GM21360 (cell line): ENCODE measurements at regions not wholly inside any gene's neighbourhood (a gene's known extent, or its start where the extent isn't known, plus 50 kb on each side); places are given as distances from the start of the nearest gene placed in this dataset.

Experiments
- ATAC-seq: cut with Tn5 transposase; IDR thresholded peaks from one replicate; pipeline ENCODE4 v1.9.1; 2021; ENCODE audit warnings: mild to moderate bottlenecking, moderate library complexity; ENCODE audit not compliant: unreplicated experiment

GRCh38 chr5:74082512-74083055, 456.6 kb downstream of the ARHGEF28 start:
- no peak for ATAC-seq

- no peak for ATAC-seq
Observed at GRCh38 chr5:74081126-74081525, 455.1 kb downstream of the ARHGEF28 start.

DNA sequence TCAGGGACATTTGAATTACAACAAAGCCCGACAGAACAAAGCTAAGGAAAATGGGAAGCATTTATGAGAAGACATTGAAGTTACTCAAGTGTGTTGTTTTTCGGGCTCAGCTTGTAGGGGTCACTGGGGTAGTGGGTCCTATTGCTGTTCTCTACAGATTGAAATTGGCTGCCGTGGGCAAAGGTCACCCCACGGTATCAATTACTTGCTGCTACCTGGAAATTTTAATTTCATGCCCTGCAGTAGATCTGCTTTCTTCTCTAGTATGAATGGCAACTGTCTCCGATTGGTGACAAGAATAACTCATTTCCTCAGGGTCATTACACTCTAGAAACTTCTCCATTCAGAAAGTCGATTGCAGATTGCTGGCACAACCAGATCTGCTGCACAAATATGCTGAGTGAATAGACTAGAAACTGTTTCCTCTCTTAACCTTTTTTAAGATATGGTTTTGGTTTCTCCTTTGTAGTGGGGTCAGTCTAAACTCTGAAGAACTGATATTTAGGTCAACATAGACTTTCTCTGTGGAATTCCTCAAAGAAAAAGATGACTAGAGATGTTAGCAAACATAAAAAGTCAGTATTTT, 454.1 kb downstream of the ARHGEF28 start:
- no peak for ATAC-seq

DNA sequence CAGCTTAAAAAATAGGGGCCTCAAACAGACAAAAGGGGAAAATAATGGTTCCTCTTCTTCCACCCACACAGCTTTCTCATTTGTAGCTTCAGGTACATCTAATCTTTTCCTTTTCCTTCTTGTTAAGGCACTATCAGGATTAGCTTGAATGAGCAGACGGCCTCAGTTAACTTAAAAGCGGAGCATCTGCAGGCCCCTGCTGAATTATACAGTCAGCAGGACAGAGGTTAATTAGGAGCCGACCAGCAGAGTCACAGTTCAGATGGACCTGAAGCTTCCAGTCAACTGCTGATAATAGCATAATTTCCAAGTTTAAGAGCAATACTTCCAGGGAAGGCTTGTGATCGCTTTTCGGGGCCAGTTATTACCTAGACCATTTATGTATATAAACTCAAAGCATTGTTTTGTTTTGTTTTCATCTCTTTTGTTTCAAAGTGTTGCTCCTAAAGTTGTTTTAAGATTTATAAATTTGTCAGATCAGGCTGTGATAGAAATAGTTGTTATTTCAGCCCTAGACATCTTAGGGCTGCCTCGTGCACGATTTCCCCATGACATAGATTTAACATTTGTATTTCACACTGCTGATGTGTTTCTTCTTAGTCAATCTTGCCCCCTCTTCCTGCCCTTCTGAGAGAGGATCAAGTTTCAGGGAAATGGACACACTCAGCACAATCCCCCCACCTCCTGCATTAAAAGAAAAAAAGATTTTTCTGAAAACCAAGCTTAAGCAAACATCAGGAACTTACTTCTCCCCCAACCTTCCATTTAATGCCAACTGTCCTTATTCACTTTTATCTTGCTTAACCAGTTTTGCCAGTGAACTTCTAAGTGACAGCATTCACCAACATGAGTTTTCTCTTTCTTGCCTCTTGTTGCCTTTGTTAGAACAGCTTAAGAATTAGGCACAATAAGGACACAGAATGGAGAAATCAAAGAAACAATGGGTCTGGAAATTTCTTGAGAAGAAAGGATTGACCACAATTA, 449.8 kb downstream of the ARHGEF28 start:
- no peak for ATAC-seq

- ATAC-seq: no peak
Observed at GRCh38 chr5:74074111-74074510, 448.1 kb downstream of the ARHGEF28 start.

GRCh38 chr5:74073257-74073656, 447.3 kb downstream of the ARHGEF28 start:
- no peak for ATAC-seq

DNA sequence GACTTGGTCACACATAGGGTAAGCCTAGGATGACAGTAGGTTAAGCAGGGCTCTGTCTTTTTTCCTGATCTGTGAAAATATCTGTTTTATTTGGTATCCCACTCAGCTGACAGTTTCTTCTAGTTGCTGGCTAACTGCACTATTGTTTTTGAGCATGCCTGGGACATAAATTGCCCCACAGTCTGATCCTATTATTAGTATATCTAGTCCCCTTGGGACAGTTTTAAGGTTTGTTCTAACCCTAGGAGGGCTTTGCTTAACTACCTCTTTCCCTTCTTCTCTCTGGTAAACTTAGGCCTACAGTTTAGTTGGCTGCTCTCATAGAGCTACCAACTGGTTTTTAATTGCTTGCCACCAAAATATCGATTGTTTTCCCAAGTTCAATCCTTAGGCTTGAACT, 446.6 kb downstream of the ARHGEF28 start:
- no peak for ATAC-seq

GRCh38 chr5:74070766-74071165, 444.8 kb downstream of the ARHGEF28 start:
- ATAC-seq: no peak

- ATAC-seq: no peak
Observed at GRCh38 chr5:74069741-74070140, 443.7 kb downstream of the ARHGEF28 start.

DNA sequence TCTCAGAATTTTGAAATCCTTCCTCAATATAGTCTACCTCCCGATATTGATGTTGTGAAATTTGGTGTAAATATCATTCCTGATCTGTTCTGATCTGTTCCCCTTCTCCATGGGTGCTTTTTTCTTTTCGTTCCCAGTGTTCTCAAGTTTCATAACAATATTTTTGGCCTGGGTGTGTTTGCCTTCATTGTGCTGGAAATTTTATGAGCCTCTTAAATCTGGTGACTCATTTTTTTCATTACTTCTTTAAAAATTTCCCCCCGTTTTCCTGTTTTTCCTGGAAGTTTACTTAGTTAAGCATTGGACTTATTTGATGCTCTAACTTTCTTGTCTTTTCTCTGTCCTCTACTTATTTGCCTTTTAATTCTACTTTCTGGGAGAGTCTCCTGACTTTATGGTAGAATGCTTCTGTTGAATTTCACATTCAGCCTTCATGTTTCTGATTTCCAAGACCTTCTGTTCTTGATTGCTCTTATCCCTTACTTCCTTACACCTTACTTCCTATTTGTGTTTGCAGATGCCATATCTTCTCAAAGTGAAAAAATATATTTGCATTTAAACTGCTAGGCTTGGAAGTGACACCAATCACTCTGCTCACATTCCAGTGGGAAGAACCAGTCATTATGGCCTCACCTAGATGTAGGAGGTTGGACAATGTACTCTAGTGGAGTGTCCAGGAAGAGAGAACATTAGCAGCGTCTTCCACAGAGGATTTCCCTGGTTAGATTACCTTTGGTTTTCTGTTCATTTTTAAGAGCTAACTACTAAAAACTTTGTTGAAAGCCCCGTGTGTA, 441.9 kb downstream of the ARHGEF28 start:
- ATAC-seq: no peak

GRCh38 chr5:74064911-74065310, 438.9 kb downstream of the ARHGEF28 start:
- no peak for ATAC-seq

DNA sequence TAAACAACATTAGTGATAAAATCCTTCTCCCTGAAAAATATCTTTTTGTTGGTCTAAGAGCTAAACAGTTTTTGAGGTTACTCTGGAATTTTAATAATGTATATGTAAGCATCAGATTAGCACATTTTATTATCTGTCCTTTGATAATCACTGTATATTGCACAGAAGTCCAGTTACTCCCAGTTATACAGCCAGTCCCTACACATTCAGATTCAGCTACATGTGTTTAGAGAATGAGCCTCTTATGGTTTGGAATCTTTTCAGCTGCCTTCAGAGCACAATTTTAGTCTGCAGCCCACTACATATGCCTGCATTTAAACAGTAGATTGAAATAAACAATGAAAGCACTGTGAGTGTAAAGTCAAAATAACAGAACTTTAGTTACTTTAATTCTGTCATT, 438.2 kb downstream of the ARHGEF28 start:
- ATAC-seq: no peak

- no peak for ATAC-seq
Observed at GRCh38 chr5:74063821-74064220, 437.8 kb downstream of the ARHGEF28 start.

DNA sequence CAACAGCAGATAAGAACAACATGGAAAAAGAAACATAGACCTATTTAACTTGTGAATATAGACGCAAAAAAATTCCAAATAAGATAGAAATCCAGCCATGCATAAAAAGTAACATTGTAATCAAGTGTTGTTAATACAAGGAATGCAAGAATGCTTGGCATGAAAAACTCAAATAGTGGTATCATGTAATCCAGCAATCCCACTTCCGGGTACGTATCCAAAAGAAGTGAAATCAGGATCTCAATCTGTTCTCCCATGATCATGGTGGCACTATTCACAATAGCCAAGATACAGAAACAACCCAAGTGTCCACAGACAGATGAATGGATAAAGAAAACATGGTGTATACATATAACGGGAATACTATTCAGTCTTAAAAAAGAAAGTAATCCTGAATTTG, 437.4 kb downstream of the ARHGEF28 start:
- no peak for ATAC-seq

GRCh38 chr5:74061292-74061691, 435.3 kb downstream of the ARHGEF28 start:
- ATAC-seq: no peak

DNA sequence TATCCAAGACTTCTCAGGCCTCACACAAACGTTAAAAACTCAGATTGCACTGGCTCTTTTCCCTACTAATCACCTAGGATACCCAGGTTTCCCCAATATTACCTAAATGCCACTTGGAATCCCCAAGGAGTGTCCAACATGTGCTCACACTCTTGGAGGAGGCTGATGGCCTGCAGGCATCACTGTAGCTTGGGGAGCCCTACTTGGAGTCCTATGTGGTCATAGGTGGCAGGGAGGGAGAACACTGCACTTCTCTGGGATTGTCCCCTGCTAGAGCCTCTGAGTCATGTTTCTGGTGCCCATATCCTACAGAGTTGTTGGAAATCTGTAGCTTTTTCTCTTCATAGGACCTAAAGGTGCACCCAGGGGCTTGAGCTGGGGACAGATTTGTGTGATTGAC, 433.7 kb downstream of the ARHGEF28 start:
- no peak for ATAC-seq

- ATAC-seq: no peak
Observed at GRCh38 chr5:74056789-74057164, 430.8 kb downstream of the ARHGEF28 start.

DNA sequence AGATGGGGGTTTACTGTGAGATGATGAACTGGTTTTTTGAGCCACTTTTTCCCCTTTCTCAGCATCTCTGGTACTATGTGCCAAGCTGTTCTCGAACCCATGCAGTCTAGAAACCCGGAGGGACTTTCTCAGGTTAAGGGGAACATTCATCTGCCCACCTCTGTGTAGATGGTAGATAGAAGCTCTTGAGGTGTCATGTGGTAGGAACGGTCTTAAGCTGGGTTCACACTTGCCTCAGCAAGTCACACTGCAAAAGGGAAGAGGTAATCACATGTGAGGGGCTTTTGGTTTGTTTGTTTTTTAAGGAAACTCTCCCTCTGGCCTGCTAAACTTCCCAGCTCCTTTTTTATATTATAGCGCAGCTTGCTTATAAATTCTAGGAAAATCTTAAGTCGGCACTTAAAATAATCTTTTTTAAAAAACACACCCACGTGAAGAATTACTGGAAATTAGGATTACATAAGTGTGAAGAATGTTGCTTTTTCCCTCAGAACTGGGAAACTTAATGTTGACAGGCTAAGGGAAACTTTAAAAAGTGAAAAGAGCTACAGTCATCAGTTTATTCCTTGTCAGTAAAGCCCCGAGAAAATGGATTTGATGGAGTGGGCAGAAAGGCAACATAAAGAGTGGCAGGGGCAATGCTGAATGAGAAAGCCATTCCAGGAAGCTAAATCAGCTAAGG, 430.3 kb downstream of the ARHGEF28 start:
- no peak for ATAC-seq

DNA sequence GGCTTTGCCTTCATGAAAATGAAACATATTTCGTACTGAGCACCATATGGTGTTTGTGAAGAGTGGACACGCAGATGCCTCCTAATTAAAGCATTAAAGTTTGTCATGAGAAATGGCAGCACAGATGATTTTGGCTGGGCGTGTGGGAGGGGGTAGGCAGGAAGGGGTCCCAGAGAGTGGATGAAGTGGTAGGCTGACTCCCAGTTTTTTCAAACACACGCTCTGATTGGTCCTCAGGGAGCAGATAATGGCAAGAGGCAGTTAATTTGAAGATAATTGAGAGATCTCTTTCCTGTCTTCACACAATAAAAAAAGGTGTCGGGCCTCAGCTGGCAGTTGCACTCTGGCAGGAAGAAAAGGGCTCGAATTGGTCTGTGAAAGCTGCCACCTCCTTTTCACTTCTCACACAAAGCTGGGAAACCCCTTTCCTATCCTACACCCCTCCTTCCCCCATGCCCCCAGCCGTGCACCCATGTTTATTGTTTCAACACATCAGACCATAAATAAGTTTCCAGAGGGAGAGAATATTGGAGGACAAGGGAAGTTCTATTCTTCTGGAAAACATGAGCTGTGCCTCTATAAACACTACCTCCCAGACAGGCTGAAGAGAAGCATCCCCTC, 429.6 kb downstream of the ARHGEF28 start:
- ATAC-seq: no peak
